Activated T-cell treated with anti-CD3 and anti-CD28 coated beads, Interleukin-2, amount 50 U/mL, for 4 hours (primary cell): ENCODE measurements at regions not wholly inside any gene's neighbourhood (a gene's known extent, or its start where the extent isn't known, plus 50 kb on each side); places are given as distances from the start of the nearest gene placed in this dataset.

Experiments used
- ATAC-seq, 2 donors: fragments of 200-7000 bp; cut with Tn5 transposase; one replicate each; pipeline ENCODE4 v1.10.0; 2021
- DNase-seq: peaks from one replicate; pipeline ENCODE4 v3.0.0-alpha.2; 2020
- H3K27me3 Mint-ChIP-seq: one replicate; pipeline ENCODE4 v1.8.0; 2021; ENCODE audit warnings: low read depth, mixed read lengths
- H3K36me3 Mint-ChIP-seq: one replicate; pipeline ENCODE4 v1.8.0; 2022; ENCODE audit warnings: mixed read lengths; ENCODE audit not compliant: insufficient read depth
- H3K4me1 Mint-ChIP-seq: one replicate; pipeline ENCODE4 v1.8.0; 2021; ENCODE audit warnings: low read depth, mixed read lengths
- H3K4me3 Mint-ChIP-seq: one replicate; pipeline ENCODE4 v1.8.0; 2021; ENCODE audit warnings: mild to moderate bottlenecking, moderate library complexity, mixed read lengths
- H3K9me3 Mint-ChIP-seq: one replicate; pipeline ENCODE4 v1.8.0; 2021; ENCODE audit warnings: mixed read lengths

DNA sequence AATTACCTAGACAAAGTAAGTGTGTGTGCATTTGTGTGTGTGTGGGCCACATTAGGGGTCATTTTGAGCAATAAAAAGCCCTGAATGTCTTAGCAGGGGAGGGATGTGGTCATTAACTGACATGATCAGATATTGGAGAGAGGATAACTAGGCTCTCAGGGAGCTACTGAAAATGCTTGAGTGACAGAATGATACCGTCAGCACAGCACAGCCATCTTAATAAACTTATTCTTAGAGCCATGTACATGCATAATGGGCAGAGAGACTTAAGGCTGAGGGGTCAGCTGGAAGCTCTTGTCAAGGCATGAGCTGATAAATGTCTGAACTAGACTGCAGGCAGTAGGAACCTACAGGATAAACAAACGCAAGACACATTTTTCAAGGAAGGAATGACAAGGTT, 239.1 kb upstream of the NCAM1 start:
- Mint-ChIP-seq H3K4me1 (no peaks in the 10 kb centered on the region), H3K27me3 (peaks cover 12% of the 10 kb centered on the region), H3K9me3 (no peaks in the 10 kb centered on the region), H3K36me3 (no peaks in the 10 kb centered on the region), H3K4me3 (no peak overlapping the region)
- DNase-seq (no peak), ATAC-seq (no peak)

DNA sequence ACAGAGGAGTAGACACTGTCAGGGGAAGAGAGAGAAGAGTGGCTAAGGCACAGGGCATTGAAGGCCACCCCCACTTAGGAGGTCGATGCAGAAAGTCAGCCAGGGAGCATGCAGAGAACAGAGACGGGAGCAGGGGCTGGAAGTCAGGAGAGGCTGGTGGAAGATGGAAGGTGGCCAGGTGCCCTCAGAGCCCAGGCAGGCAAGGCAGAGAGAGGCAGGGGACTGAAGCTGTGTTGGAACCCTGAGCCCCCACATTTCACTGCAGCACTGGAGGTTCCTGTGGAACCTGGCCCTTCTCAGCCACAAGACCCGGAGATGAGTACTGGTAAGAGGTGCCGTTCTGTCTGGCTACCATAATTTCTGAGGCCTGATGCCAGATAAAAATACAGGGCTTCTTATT, 238.3 kb upstream of the NCAM1 start:
- no peak for ATAC-seq
- no peaks in the 10 kb centered on the region for H3K4me1 Mint-ChIP-seq

DNA sequence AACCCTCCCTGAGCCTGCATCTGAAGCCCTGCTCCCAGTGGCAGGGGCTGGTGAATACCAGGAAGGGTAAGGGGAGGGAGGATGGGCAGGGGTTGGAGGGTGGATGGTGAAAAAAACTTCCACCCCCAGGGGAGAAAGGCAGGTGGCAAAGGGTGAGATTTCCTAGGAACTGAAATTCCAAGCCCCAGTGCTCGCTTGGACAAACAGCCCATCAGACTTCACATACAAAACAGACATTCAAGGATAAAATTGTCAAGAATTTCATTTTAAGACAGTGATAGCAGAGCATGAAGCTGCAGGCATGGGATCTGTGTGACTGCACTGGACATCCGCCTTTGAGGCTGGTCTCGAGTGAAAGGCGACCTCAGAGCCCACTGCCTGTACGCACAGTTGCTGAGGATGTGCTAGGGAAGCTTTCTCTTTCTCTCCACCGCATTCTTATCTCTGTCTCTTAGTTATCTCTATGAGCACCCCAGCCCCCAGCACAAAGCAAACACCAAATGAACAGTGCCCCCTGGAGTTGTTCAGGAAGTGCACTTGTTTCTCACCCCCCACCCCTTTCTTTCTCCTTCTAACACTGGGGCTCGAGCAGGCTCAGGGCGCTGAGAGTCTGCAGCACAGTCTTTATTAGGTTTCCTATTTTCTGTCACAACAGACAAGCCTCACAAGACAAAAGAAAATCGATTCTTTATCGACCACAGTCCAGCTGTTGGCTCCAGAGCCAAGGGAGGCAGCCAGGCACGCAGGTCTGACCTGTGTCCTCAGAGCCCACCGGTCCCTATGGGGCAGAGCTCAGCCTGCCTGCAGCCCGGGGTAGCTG, 237.3 kb upstream of the NCAM1 start:
- H3K27me3 Mint-ChIP-seq: peaks cover 12% of the 10 kb centered on the region
- no peak overlapping the region for H3K4me3 Mint-ChIP-seq
- ATAC-seq: no peak
- no peak for DNase-seq
- no peaks in the 10 kb centered on the region for H3K36me3 Mint-ChIP-seq
- peaks cover 4% of the 10 kb centered on the region for H3K9me3 Mint-ChIP-seq
- H3K4me1 Mint-ChIP-seq: no peaks in the 10 kb centered on the region

More for the DNA sequence above, 238.3 kb upstream of the NCAM1 start:
- H3K9me3 Mint-ChIP-seq: no peaks in the 10 kb centered on the region
- H3K27me3 Mint-ChIP-seq: peaks cover 12% of the 10 kb centered on the region
- H3K36me3 Mint-ChIP-seq: no peaks in the 10 kb centered on the region
- no peak for DNase-seq
- H3K4me3 Mint-ChIP-seq: no peak overlapping the region

DNA sequence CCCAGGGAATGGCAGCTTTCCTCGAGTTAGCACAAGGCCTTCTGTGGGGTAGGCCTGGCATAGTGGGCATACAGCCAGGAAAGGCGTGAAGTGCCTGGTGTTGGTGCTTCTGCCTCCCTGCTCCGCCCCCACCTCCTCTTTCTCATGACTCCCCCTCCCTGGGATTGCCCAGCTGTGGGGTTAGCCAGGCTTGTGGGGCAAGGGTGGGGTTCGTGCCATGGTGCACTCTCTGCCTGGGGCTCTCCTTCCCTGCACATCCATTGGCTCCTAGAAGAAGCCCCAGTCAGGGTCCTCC, 236.8 kb upstream of the NCAM1 start:
- H3K36me3 Mint-ChIP-seq: no peaks in the 10 kb centered on the region
- DNase-seq: no peak
- no peaks in the 10 kb centered on the region for H3K4me1 Mint-ChIP-seq
- ATAC-seq: no peak
- peaks cover 4% of the 10 kb centered on the region for H3K9me3 Mint-ChIP-seq
- H3K27me3 Mint-ChIP-seq: peaks cover 12% of the 10 kb centered on the region
- no peak overlapping the region for H3K4me3 Mint-ChIP-seq

DNA sequence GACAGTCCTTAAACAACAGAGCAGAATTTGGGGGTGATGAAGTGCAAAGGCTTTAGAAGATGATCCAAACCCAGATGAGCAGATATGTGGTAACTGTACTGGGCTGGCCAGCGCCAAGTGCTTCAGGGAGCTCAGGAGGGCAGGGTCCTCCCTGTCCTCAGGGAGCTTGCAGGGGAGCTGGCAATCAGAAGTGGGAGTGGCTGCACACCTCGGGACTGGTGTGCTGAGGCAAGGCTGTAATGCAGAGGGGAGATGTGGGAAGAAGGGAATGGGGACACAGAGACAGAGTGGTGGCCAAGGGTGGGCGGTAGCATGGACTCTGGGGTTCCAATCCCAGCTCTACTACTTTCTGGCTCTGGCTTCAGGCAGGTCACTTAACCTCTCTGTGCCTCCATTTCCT, 235.6 kb upstream of the NCAM1 start:
- DNase-seq: no peak

DNA sequence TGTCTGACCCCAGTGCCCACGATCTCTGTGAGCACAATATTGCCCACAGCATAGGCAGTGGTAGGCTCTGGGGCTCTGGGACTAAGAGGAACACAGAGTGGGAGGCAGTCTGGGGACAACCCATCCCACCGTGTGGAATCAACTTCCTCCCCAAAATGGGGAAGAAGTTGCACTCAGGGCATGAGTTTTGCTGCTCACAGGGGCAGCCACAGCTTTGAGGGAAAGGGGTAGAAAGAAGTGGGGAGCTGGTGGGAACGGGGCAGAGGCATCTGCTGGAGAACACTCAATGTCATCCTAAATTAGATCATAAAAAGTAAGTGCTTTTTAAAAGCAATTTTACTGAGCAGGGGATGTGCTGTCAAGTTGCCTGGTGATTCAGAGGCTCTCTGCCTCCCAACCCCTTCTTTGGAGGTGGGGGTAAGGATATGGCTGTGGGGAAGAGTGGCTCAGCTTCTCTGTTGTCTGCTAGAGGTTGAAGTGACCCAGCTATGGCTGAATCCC, 233.8 kb upstream of the NCAM1 start:
- Mint-ChIP-seq H3K9me3 (peaks cover 4% of the 10 kb centered on the region), H3K4me1 (no peaks in the 10 kb centered on the region), H3K27me3 (peaks cover 6% of the 10 kb centered on the region), H3K4me3 (no peak overlapping the region), H3K36me3 (no peaks in the 10 kb centered on the region)
- no peak for DNase-seq
- no peak for ATAC-seq

More for the DNA sequence above, 235.6 kb upstream of the NCAM1 start:
- H3K4me1 Mint-ChIP-seq: no peaks in the 10 kb centered on the region
- H3K9me3 Mint-ChIP-seq: peaks cover 4% of the 10 kb centered on the region
- peaks cover 7% of the 10 kb centered on the region for H3K27me3 Mint-ChIP-seq
- no peaks in the 10 kb centered on the region for H3K36me3 Mint-ChIP-seq
- H3K4me3 Mint-ChIP-seq: no peak overlapping the region
- no peak for ATAC-seq

DNA sequence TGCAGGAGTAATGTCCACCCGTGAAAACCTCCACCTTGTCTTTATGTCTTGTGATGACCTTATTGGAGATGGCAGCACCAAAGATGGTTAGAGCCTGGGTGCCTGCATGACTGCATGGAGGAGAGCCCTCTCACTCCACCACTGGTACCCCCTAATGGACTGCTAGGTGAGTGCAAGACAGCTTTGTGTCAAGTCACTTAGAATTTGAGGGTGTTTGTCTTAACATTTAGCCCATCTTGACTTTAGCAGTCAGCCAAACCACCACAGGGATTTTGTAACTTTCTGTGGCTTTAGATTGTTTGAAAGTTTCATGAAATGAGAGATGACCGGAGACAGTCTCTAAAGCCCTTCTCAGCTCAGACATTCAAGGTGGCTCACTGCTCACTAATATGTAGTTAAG, 232.9 kb upstream of the NCAM1 start:
- H3K27me3 Mint-ChIP-seq: peaks cover 2% of the 10 kb centered on the region
- H3K4me3 Mint-ChIP-seq: no peak overlapping the region
- no peak for DNase-seq
- H3K9me3 Mint-ChIP-seq: peaks cover 4% of the 10 kb centered on the region
- ATAC-seq: no peak
- H3K36me3 Mint-ChIP-seq: no peaks in the 10 kb centered on the region
- H3K4me1 Mint-ChIP-seq: no peaks in the 10 kb centered on the region

DNA sequence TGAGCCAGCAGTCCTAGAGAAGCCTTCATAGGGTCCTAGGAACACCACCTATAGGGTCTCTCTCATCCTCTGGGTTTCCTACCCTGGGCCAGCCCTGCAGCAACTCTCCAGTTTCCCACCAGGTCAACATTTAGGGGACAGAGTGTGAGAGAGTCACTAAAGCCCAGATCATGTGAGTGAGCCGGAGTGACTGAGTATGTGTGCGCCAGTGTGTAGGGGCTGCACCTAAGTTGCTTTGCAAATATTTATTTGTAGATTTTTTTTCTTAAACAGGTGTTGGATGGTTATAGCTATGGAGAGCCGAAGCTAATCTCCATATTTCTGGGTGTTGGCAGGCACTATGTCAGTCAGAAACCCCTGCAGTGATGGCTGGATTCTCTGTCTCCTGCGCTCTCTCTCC, 232.5 kb upstream of the NCAM1 start:
- Mint-ChIP-seq H3K9me3 (peaks cover 4% of the 10 kb centered on the region), H3K4me1 (no peaks in the 10 kb centered on the region), H3K36me3 (no peaks in the 10 kb centered on the region), H3K27me3 (peaks cover 2% of the 10 kb centered on the region), H3K4me3 (no peak overlapping the region)
- ATAC-seq (no peak), DNase-seq (no peak)

DNA sequence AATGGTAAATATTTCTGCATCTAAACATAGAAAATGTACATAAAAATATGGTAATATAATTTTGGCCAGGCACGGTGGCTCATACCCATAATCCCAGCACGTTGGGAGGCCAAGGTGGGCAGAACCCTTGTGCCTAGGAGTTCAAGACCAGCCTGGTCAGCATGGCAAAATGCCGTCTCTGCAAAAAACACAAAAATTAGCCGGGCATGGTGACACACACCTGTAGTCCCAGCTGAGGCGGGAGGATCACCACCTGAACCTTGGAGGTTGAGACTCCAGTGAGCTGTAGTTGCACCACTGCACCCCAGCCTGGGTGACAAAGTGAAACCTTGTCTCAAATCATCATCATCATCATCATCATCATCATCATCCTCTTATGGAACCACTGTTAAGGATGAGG, 230.6 kb upstream of the NCAM1 start:
- ATAC-seq (no peak), DNase-seq (no peak)
- Mint-ChIP-seq H3K4me3 (no peak overlapping the region), H3K27me3 (peaks cover under 1% of the 10 kb centered on the region), H3K4me1 (no peaks in the 10 kb centered on the region), H3K9me3 (peaks cover 4% of the 10 kb centered on the region), H3K36me3 (no peaks in the 10 kb centered on the region)

DNA sequence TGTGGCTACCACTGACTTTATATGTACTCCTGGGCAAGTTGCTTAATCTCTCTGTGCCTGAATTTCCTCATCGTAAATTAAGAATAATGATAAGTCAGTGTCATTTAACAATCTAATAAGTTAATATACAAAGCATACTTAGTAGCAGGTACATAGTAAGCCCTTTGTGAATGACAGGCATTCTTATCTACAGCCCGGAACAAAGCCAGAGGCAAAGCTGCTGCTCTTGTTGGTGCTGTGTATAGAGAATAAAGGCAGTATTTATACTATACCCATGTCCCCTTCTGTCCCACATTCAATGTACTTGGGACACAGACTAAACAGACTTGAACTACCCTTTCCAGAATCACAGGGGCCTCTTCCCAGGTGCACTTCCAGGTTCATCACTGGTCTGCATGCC, 229.7 kb upstream of the NCAM1 start:
- Mint-ChIP-seq H3K27me3 (no peaks in the 10 kb centered on the region), H3K9me3 (peaks cover 4% of the 10 kb centered on the region), H3K4me1 (no peaks in the 10 kb centered on the region), H3K4me3 (no peak overlapping the region), H3K36me3 (no peaks in the 10 kb centered on the region)
- no peak for DNase-seq
- ATAC-seq: no peak

DNA sequence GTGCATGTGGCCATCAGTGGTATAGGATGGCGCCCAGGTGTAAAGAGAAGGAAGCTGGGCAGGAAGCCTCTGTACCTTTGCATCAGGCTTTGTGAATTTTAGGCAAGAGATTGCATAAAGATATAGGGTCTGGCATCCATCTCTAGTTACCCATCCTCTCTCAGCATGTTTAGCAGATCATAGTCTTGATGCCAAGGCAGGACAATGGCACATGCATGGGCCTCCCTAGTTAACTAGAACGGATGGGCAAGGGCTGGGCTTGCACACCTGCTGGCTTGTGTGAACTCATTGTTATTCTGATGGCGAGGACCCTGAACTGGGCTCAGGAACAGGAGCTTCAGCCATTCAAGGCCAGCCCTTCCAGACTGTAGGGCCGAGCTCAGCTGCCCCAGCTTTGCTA, 229.2 kb upstream of the NCAM1 start:
- H3K27me3 Mint-ChIP-seq: peaks cover 4% of the 10 kb centered on the region
- no peaks in the 10 kb centered on the region for H3K4me1 Mint-ChIP-seq
- DNase-seq (no peak), ATAC-seq (no peak)
- no peak overlapping the region for H3K4me3 Mint-ChIP-seq
- H3K9me3 Mint-ChIP-seq: peaks cover 4% of the 10 kb centered on the region
- H3K36me3 Mint-ChIP-seq: no peaks in the 10 kb centered on the region

DNA sequence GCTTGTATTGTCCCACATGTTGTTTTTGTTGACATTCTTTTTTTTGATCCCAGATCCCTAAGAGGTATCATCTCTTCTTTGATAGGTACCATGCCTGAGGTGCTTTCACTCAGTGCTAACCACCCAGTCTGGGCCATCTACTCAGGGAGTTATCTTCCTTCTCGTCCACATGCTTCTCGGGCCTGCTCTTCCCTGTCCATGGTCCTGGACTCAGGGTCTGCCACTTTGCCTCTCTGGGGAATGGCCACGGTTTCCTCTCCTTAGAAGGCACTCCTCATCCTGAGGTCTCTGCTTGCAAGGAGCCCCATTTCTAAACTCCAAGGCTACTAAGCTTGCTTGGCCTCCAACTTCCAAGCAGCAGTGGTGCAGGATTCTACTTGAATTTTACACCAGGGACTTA, 227.0 kb upstream of the NCAM1 start:
- peaks cover 5% of the 10 kb centered on the region for H3K27me3 Mint-ChIP-seq
- ATAC-seq (no peak), DNase-seq (no peak)
- no peaks in the 10 kb centered on the region for H3K36me3 Mint-ChIP-seq
- H3K4me3 Mint-ChIP-seq: no peak overlapping the region
- no peaks in the 10 kb centered on the region for H3K9me3 Mint-ChIP-seq
- H3K4me1 Mint-ChIP-seq: no peaks in the 10 kb centered on the region

DNA sequence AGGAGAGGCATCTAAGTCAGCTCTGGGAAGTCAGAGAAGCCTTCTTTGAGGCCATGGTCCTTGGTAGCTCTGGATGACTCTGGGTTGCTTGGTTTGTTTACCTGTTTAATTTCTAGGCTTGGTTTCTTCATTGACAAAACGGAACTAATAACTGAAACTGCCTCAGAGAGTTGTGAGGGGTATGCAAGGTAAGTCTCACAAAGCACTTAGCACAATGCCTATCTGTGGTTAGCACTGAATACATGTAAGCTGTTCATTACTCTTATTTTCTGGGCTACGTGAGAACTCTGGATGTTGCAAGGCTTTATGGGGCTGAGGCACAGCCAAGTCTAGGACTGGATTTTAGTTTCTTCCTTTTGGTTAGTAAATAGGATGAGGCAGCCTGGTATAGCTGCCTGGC, 225.8 kb upstream of the NCAM1 start:
- Mint-ChIP-seq H3K4me3 (no peak overlapping the region), H3K27me3 (peaks cover 5% of the 10 kb centered on the region), H3K4me1 (no peaks in the 10 kb centered on the region), H3K9me3 (no peaks in the 10 kb centered on the region), H3K36me3 (no peaks in the 10 kb centered on the region)
- no peak for DNase-seq
- ATAC-seq: no peak

DNA sequence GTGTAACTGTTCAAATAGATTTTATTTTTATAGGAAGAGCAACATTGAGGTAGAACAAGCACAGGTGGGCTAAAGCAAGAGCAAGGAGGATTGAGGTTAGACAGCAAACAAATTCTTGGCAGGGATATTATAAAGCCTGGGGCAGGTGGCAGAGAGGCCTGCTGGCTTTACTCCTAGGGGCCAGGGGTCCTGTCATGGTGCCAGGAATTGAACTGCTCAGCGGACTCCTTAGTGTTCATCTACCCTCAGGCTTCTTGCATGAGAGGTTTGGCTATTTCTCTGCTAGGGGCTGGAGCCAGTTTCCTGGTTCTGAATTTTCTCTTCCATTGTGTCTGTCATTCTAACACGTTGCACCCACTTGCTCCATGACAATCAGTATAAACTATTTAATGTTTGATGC, 217.2 kb upstream of the NCAM1 start:
- no peak for ATAC-seq
- Mint-ChIP-seq H3K9me3 (peaks cover 4% of the 10 kb centered on the region), H3K4me1 (peaks cover 2% of the 10 kb centered on the region), H3K36me3 (no peaks in the 10 kb centered on the region), H3K27me3 (peaks cover 15% of the 10 kb centered on the region), H3K4me3 (no peak overlapping the region)
- no peak for DNase-seq

DNA sequence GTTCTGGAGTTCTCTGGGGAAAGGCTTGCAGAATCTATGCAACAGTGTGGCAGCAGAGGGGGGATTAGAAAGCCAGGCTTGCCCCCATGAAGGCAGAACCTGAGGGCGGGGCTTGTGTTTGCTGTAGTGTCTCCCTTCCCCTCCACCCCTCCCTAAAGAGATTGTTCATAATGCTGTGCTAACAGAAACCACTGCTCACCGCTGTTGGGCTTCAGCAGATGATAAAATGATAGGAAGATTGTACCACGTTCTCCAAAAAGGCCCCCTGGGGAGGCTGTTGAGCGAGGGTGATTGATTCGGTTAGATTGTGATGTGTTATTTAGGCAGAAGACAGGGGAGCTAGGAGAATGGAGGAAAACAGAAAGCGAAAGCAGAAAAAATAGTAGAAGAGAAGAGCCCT, 215.2 kb upstream of the NCAM1 start:
- no peak for DNase-seq
- Mint-ChIP-seq H3K9me3 (peaks cover 4% of the 10 kb centered on the region), H3K4me1 (peaks cover 2% of the 10 kb centered on the region), H3K27me3 (peaks cover 15% of the 10 kb centered on the region), H3K36me3 (no peaks in the 10 kb centered on the region), H3K4me3 (no peak overlapping the region)
- no peak for ATAC-seq
